ENCODE measurements at regions not wholly inside any gene's neighbourhood (a gene's known extent, or its start where the extent isn't known, plus 50 kb on each side); places are given as distances from the start of the nearest gene placed in this dataset.

GRCh38 chr21:25408666-25409065 is 198.6 kb downstream of the MRPL39 start:
- no peak for TF ChIP-seq CTCF (conservative IDR thresholded peaks at IDR 0.05)
- H3K27ac ChIP-seq: no peak overlapping the region

- H3K27ac ChIP-seq: no peak overlapping the region
- TF ChIP-seq CTCF (conservative IDR thresholded peaks at IDR 0.05): no peak
These were observed 200.2 kb downstream of the MRPL39 start for GRCh38 chr21:25406887-25407579.

DNA sequence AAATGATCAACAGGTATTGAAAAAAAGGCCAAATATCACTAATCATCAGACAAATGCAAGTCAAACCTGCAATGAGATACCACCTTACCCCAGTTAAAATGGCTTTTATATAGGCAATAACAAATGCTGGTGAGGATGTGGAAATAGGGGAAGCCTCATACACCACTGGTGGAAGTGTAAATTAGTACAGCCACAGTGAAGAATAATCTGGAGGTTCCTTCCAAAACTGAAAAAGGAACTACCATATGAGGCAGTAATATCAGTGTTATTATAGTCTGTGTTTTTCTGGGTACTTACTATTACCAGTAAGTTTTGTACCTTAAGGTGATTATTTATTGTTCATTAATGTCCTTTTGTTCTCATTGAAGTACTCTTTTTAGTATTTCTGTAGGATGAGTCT is 201.3 kb downstream of the MRPL39 start:
- H3K27ac ChIP-seq: no peak overlapping the region
- TF ChIP-seq CTCF (conservative IDR thresholded peaks at IDR 0.05): no peak

DNA sequence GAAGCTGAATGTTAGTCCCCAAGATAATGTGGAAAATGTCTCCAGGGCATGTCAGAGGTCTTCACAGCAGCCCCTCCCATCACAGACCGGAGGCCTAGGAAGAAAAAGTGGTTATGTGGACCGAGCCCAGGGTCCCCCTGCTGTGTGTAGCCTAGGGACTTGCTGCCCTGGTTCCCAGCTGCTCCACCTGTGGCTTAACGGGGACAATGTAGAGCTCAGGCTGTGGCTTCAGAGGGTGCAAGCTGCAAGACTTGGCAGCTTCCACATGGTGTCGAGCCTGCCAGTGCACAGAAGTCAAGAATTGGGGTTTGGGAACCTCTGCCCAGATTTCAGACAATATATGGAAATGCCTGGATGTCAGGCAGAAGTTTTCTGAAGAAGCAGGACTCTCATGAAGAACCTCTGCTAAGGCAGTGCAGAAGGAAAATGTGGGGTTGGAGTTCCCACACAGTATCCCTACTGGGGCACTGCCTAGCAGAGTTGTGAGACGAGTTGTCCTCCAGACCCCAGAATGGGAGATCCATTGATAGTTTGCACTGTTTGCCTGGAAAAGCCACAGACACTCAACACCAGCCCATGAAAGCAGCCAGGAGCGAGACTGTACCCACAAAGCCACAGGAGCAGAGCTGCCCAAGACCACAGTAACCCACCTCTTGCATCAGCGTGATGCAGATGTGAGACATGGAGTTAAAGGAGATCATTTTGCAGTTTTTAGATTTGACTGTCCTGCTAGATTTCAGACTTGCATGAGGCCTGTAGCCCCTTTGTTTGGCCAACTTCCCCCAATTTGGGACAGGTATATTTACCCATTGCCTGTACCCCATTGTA is 204.9 kb downstream of the MRPL39 start:
- no peak for TF ChIP-seq CTCF (conservative IDR thresholded peaks at IDR 0.05)
- no peak overlapping the region for H3K27ac ChIP-seq

DNA sequence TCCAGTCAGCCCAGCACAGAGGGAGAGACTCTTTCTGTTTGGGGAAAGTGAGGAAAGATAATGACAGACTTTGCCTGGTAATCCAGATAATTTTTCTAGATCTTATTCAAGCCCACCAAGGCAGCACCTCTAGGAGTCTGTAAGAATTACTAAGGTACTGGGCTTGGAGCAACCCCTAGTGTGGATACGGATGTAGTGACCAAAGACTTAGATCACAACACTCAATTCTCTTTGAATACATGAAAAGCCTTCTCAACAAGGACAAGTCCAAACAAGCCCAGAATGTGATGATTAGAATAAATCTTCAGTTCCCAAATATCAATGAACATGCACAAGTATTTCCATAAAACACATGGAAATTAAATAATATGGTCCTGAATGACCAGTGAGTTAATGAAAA is 206.9 kb downstream of the MRPL39 start:
- no peak overlapping the region for H3K27ac ChIP-seq
- no peak for TF ChIP-seq CTCF (conservative IDR thresholded peaks at IDR 0.05)

DNA sequence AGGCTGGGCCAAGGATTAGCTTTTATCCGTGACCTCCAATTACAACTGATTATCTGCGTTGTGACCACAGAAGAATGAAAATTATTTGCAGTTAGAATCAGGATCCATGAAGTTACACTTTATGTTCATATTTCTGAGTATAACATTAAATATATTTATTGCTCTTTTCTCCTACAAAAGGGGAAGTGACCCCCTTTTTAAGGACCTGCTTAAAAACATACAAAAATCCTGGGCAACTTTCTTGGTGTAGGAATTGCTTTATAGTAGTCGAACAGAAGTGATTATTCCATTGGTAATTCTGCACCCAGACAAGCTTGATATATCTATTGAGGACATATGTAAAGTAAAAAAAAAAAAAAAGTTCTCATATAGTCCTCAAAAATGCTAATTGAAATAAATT is 208.7 kb downstream of the MRPL39 start:
- no peak overlapping the region for H3K27ac ChIP-seq
- no peak for TF ChIP-seq CTCF (conservative IDR thresholded peaks at IDR 0.05)

DNA sequence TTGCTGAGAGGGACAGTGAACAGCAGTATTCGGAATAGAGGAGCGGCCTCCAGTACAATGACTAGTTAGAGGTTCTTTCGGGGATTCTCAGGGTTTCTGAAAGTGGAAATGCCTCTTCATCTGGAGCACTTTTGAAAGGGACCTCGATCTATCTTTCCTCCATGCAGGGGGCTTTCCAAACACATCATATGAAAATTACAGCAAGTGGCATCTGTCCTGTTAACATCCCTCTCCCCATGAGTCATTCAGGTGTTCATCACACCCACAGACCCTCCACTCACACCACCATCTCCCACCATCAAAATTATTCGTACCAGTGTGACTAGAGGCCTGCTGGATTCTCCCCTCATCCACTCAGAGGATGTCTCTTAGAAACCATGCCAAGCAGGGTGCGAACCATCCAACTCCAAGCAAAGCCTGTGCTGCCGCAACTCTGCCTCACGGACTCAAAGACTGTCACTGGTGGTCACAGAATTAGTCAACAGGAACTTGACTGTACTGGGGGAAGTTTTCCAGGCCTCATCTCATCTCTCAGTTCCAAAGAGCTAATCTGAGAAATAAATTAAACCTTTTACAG is 211.1 kb downstream of the MRPL39 start:
- no peak for TF ChIP-seq CTCF (conservative IDR thresholded peaks at IDR 0.05)
- no peak overlapping the region for H3K27ac ChIP-seq

Measured in VCaP (cell line).